ENCODE measurements at regions not wholly inside any gene's neighbourhood (a gene's known extent, or its start where the extent isn't known, plus 50 kb on each side); places are given as distances from the start of the nearest gene placed in this dataset.

DNA sequence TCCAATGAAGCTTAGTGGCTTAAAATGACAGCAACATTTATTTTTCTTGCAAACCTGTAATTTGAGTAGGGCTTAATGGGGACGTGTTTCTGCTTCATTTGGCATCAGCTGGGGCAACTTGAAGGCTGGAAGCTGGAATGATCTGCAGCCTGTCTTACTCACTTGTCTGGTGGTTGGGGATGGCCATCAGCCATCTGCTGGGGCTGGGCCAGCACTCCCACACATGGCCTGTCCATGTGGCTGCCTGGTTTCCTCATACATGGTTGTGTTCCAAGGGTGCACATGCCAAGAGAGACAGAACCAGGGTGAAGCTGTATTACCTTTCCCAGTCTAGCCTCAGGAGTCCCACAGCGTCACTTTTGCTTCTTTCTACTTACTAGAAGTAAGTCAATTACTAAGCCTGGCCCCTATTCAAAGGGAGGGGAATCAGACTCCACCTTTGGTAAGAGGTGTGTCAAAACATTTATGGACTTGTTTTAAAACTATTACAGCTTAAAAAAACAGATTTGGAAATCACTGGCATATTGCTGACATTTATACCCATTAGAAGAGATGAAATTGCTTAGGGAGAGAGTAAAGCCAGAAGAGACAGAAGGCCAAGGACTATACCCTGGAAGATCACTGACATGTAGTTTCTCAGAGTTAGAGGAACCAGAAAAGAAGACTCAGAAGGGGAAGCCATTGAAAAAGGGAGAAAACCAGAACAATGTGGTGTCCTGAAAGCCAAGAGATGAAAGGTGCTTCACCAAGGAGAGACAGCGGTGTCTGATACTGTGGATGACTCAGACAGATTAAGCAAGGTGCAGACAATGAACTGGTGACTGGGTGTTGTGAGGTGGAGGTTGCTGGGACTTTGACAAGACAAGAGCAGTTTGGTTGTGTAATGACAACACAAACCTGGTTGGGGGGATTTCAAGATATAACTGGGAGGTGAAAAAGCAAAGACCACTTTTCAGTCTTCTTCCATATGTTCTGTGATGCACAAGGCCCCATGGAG is 345.2 kb downstream of the GJA1 start:
- H3K23me2 ChIP-seq (ENCODE audit: insufficient read length, low read depth, low read length, poor library complexity, severe bottlenecking): no peaks in the 10 kb centered on the region
- H3K9ac ChIP-seq (ENCODE audit: extremely low read depth, insufficient read length, low read length): no peak overlapping the region
- DNase-seq: no peak
- H3K14ac ChIP-seq (ENCODE audit: insufficient read depth, low read length): no peak overlapping the region
- H3K4ac ChIP-seq (ENCODE audit: low read depth, low read length): no peak overlapping the region
- no peaks in the 10 kb centered on the region for H3K27me3 ChIP-seq (ENCODE audit: insufficient read depth, low read length)
- Mint-ChIP-seq H3K27me3 (ENCODE audit: low read depth) (no peaks in the 10 kb centered on the region), H3K27ac (no peak overlapping the region), H3K36me3 (ENCODE audit: insufficient read depth in 1 of 3, low read depth in 3 of 3) (no peaks in the 10 kb centered on the region), H3K4me3 (no peak overlapping the region), H3K4me1 (0 out of 4 replicates have a peak, but pooled peaks cover 0 to 2% of the 10 kb centered on the region in 2 experiments), H3K9me3 (0 out of 5 replicates have a peak, but pooled peaks cover 0 to 2% of the 10 kb centered on the region in 2 experiments)
- TF ChIP-seq, protein P1, sequence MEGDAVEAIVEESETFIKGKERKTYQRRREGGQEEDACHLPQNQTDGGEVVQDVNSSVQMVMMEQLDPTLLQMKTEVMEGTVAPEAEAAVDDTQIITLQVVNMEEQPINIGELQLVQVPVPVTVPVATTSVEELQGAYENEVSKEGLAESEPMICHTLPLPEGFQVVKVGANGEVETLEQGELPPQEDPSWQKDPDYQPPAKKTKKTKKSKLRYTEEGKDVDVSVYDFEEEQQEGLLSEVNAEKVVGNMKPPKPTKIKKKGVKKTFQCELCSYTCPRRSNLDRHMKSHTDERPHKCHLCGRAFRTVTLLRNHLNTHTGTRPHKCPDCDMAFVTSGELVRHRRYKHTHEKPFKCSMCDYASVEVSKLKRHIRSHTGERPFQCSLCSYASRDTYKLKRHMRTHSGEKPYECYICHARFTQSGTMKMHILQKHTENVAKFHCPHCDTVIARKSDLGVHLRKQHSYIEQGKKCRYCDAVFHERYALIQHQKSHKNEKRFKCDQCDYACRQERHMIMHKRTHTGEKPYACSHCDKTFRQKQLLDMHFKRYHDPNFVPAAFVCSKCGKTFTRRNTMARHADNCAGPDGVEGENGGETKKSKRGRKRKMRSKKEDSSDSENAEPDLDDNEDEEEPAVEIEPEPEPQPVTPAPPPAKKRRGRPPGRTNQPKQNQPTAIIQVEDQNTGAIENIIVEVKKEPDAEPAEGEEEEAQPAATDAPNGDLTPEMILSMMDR (conservative IDR thresholded peaks at IDR 0.05): no peak
- H2AFZ ChIP-seq (ENCODE audit: low read length): no peak overlapping the region
- H3K79me2 ChIP-seq (ENCODE audit: insufficient read depth, low read length): no peaks in the 10 kb centered on the region
- no peak overlapping the region for H3K4me2 ChIP-seq (ENCODE audit: insufficient read depth, insufficient read length, low read length)
- no peak overlapping the region for H4K5ac ChIP-seq (ENCODE audit: insufficient read length, low read depth, low read length)
- no peak overlapping the region for H2AK5ac ChIP-seq (ENCODE audit: insufficient read length, low read length)
- no peaks in the 10 kb centered on the region for H4K20me1 ChIP-seq (ENCODE audit: control insufficient read depth, insufficient read depth, insufficient read length)
- H2BK12ac ChIP-seq (ENCODE audit: insufficient read length, low read depth, low read length): no peak overlapping the region
- no peak overlapping the region for H3K27ac ChIP-seq (ENCODE audit: insufficient read length, low read depth, low read length)
- no peak overlapping the region for H2BK5ac ChIP-seq (ENCODE audit: insufficient read length, low read length)
- no peaks in the 10 kb centered on the region for H3K4me1 ChIP-seq (ENCODE audit: insufficient read depth, low read length)
- no CpG with 5 or more reads among the region's 3 CpGs for WGBS (ENCODE audit: extremely low coverage, insufficient read length, low lambda C conversion rate)
- no peak overlapping the region for H3K23ac ChIP-seq (ENCODE audit: insufficient read length, low read depth, low read length)
- H2BK20ac ChIP-seq (ENCODE audit: low read depth, low read length, poor library complexity, severe bottlenecking): no peak overlapping the region
- H4K91ac ChIP-seq (ENCODE audit: insufficient read length, low read depth, low read length): no peak overlapping the region
- H2BK120ac ChIP-seq (ENCODE audit: low read depth, low read length, poor library complexity, severe bottlenecking): no peak overlapping the region
- no peak overlapping the region for H2BK15ac ChIP-seq (ENCODE audit: low read depth, low read length)
- H4K8ac ChIP-seq (replicated peaks; ENCODE audit: insufficient read length, low read depth, low read length): no peak overlapping the region
- H3T11ph ChIP-seq (ENCODE audit: low read length): no peak overlapping the region
- no peaks in the 10 kb centered on the region for H3K9me3 ChIP-seq (ENCODE audit: control insufficient read depth, low read depth, low read length)
- no peaks in the 10 kb centered on the region for H3K79me1 ChIP-seq (ENCODE audit: insufficient read depth, low read depth, low read length, poor library complexity, severe bottlenecking)
- no peak overlapping the region for H3K18ac ChIP-seq (ENCODE audit: insufficient read length, low read depth, low read length)
- no peak overlapping the region for H3K56ac ChIP-seq (ENCODE audit: insufficient read length, low read depth, low read length)

Data from H9 (cell line).